B cell (primary cell): ENCODE measurements at regions not wholly inside any gene's neighbourhood (a gene's known extent, or its start where the extent isn't known, plus 50 kb on each side); places are given as distances from the start of the nearest gene placed in this dataset.

ENCODE experiments used
- EZH2 ChIP-seq: IDR thresholded peaks from 2 replicates; pipeline ENCODE4 v1.6.1; 2012; ENCODE audit warnings: borderline replicate concordance, low read depth, mild to moderate bottlenecking, moderate library complexity, low read length; ENCODE audit not compliant: insufficient read depth, poor library complexity, severe bottlenecking
- TF ChIP-seq, protein P1 (sequence below): fragments of 200-600 bp; IDR thresholded peaks from one replicate; pipeline ENCODE4 v1.8.0; 2022; ENCODE audit warnings: antibody characterized with exemption, mild to moderate bottlenecking

- TF ChIP-seq, protein P1, sequence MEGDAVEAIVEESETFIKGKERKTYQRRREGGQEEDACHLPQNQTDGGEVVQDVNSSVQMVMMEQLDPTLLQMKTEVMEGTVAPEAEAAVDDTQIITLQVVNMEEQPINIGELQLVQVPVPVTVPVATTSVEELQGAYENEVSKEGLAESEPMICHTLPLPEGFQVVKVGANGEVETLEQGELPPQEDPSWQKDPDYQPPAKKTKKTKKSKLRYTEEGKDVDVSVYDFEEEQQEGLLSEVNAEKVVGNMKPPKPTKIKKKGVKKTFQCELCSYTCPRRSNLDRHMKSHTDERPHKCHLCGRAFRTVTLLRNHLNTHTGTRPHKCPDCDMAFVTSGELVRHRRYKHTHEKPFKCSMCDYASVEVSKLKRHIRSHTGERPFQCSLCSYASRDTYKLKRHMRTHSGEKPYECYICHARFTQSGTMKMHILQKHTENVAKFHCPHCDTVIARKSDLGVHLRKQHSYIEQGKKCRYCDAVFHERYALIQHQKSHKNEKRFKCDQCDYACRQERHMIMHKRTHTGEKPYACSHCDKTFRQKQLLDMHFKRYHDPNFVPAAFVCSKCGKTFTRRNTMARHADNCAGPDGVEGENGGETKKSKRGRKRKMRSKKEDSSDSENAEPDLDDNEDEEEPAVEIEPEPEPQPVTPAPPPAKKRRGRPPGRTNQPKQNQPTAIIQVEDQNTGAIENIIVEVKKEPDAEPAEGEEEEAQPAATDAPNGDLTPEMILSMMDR = no peak
- TF ChIP-seq EZH2 = no peak
Observed at GRCh38 chr19:33891773-33892172, 95.1 kb downstream of the KCTD15 start.
